Panc1 (cell line): ENCODE measurements at regions not wholly inside any gene's neighbourhood (a gene's known extent, or its start where the extent isn't known, plus 50 kb on each side); places are given as distances from the start of the nearest gene placed in this dataset.

Experiments used
- ATAC-seq: fragments of 200-7000 bp; cut with Tn5 transposase; 2 replicates; pipeline ENCODE4 v1.9.1; 2020; ENCODE audit warnings: mild to moderate bottlenecking, moderate library complexity
- BruUV-seq: library from RNA; stranded (reverse); fragments of 400-500 nt; replicated peaks from 2 replicates; lab custom pipeline; 2021; lab: Mats Ljungman, UMichigan
- CTCF ChIA-PET: fragments of 300-600 bp; sonication (Branson Sonifier 250); formaldehyde crosslinking; loops from one replicate; lab custom pipeline; 2022; ENCODE audit warnings: antibody characterized with exemption; lab: Charles Lee
- POLR2A ChIA-PET: fragments of 300-600 bp; sonication (Branson Sonifier 250); formaldehyde crosslinking; loops from one replicate; lab custom pipeline; 2022; ENCODE audit warnings: antibody characterized with exemption; lab: Charles Lee
- DNase-seq: peaks from one replicate; pipeline ENCODE4 v3.0.0-alpha.2; 2010; ENCODE audit warnings: low read depth, low spot score
- H3K27ac ChIP-seq: 2 replicates; pipeline ENCODE4 v1.5.1; 2011; ENCODE audit warnings: mild to moderate bottlenecking, low read length, inconsistent platforms
- H3K27me3 ChIP-seq: fragments of 200-500 bp; sonication (Bioruptor generic); 2 replicates; pipeline ENCODE4 v1.6.0; 2014; ENCODE audit warnings: low read length, inconsistent platforms; ENCODE audit not compliant: control insufficient read depth, insufficient read depth
- H3K36me3 ChIP-seq: fragments of 200-500 bp; sonication (Bioruptor generic); 2 replicates; pipeline ENCODE4 v1.5.1; 2014; ENCODE audit warnings: inconsistent platforms, mild to moderate bottlenecking, low read length, moderate library complexity; ENCODE audit not compliant: control insufficient read depth, insufficient read depth
- H3K4me1 ChIP-seq: 2 replicates; pipeline ENCODE4 v1.5.1; 2011; ENCODE audit warnings: inconsistent platforms, mild to moderate bottlenecking, low read length, moderate library complexity; ENCODE audit not compliant: control insufficient read depth, insufficient read depth
- H3K4me3 ChIP-seq, 2 experiments: 2 replicates each; pipeline ENCODE4 v1.5.1; 2011 to 2012; ENCODE audit warnings: low read depth in 2 of 2, low read length in 2 of 2, mild to moderate bottlenecking in 2 of 2, inconsistent platforms in 1 of 2, moderate library complexity in 1 of 2
- H3K9me3 ChIP-seq: fragments of 200-500 bp; sonication (Bioruptor generic); 2 replicates; pipeline ENCODE4 v1.5.1; 2014; ENCODE audit warnings: low read depth, mild to moderate bottlenecking, inconsistent platforms, low read length, moderate library complexity; ENCODE audit not compliant: control insufficient read depth, insufficient read depth
- CTCF ChIP-seq: fragments of 450-650 bp; IDR thresholded peaks from 2 replicates; pipeline ENCODE4 v1.5.1; 2017; ENCODE audit warnings: mild to moderate bottlenecking
- POLR2AphosphoS5 ChIP-seq: IDR thresholded peaks from 2 replicates; pipeline ENCODE4 v1.6.1; 2012; ENCODE audit warnings: mild to moderate bottlenecking, low read depth, low read length, moderate library complexity
- REST ChIP-seq, 2 experiments: IDR thresholded peaks; 2 replicates each; pipeline ENCODE4 v1.6.1; 2011 to 2012; ENCODE audit warnings: low read depth in 2 of 2, control low read depth in 1 of 2, low read length in 1 of 2, mild to moderate bottlenecking in 1 of 2, moderate library complexity in 1 of 2; ENCODE audit not compliant: insufficient read depth in 1 of 2
- SIN3A ChIP-seq: IDR thresholded peaks from 2 replicates; pipeline ENCODE4 v1.6.1; 2012; ENCODE audit warnings: low read depth, mild to moderate bottlenecking, low read length, moderate library complexity, borderline replicate concordance; ENCODE audit not compliant: insufficient read depth
- TCF7L2 ChIP-seq: IDR thresholded peaks from 2 replicates; pipeline ENCODE4 v1.6.1; 2011; ENCODE audit warnings: mild to moderate bottlenecking, low read depth, low read length, inconsistent platforms
- in situ Hi-C: cut with HindIII; loops from 2 replicates; pipeline ENCODE4 v1.10.0; 2016; ENCODE audit warnings: low sequenced_read_pairs, low pct_unique_long_range_greater_than_20kb
- intact Hi-C: fragments of 100-400 bp; cut with micrococcal nuclease; formaldehyde crosslinking; loops from one replicate; pipeline ENCODE4 v1.10.0; 2022; ENCODE audit not compliant: unreplicated experiment

DNA sequence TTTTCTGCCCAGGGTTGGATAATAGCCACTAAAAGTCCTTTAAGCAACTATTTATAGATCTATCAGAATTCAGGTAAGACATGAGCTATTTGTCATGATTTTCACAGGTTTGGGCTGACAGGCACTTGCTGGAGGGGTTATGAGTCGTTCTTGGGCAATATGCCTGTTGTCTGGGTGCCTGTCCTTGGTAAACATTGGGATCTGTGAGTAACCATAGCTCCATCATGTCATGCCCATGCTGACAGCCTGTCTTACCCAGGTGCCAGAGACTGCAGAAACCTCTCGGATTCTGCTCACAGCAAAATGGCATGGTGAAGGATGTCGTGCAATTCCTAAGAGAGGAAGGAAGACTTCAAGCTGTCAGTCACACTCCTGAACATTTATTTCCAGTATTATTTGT is 116.0 kb upstream of the PUDP start:
- ATAC-seq: no peak
- H3K36me3 ChIP-seq: no peaks in the 10 kb centered on the region
- intact Hi-C loops: no loop called here
- no peaks in the 10 kb centered on the region for H3K4me1 ChIP-seq
- in situ Hi-C loops: no loop called here
- no peaks in the 10 kb centered on the region for H3K27me3 ChIP-seq
- TF ChIP-seq SIN3A (no peak), REST (IDR thresholded peaks at IDR 0.05; ENCODE audit: insufficient read depth in 1 of 2, low read depth in 2 of 2, low read length in 1 of 2) (no peak), POLR2AphosphoS5 (no peak), TCF7L2 (no peak), CTCF (no peak)
- H3K9me3 ChIP-seq: no peaks in the 10 kb centered on the region
- ChIA-PET CTCF (no interaction called here), POLR2A (no interaction called here)
- no peak overlapping the region for H3K4me3 ChIP-seq
- BruUV-seq: no TSS peak
- no peak for DNase-seq
- H3K27ac ChIP-seq: no peak overlapping the region

DNA sequence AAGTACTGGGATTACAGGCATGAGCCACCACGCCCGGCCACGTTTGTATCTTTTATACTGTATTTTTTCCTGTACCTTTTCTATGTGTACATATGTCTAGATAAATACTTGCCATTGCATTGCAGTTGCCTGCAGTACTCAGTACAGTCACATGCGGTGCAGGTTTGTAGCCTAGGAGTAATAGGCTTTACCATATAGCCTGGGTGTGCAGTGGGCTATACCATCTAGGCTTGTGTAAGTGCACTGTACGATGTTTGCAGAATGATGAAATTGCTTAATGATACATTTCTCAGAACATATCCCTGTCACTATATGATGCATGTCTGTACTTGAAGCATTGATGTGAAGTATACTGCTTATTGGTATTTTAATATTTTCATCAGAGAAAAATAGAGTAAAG is 115.4 kb upstream of the PUDP start:
- POLR2A ChIA-PET: no interaction called here
- no peaks in the 10 kb centered on the region for H3K27me3 ChIP-seq
- no peak for TF ChIP-seq SIN3A
- no peak for TF ChIP-seq POLR2AphosphoS5
- TF ChIP-seq TCF7L2: no peak
- TF ChIP-seq REST (IDR thresholded peaks at IDR 0.05; ENCODE audit: insufficient read depth in 1 of 2, low read depth in 2 of 2, low read length in 1 of 2): no peak
- no peak for TF ChIP-seq CTCF
- no TSS peak for BruUV-seq
- DNase-seq (no peak), ATAC-seq (no peak)
- H3K9me3 ChIP-seq: no peaks in the 10 kb centered on the region
- H3K4me3 ChIP-seq: no peak overlapping the region
- H3K4me1 ChIP-seq: no peaks in the 10 kb centered on the region
- no peaks in the 10 kb centered on the region for H3K36me3 ChIP-seq
- intact Hi-C loops (no loop called here), in situ Hi-C loops (no loop called here)
- no peak overlapping the region for H3K27ac ChIP-seq
- CTCF ChIA-PET: no interaction called here
